Neural progenitor cell (in vitro differentiated cells): ENCODE measurements at regions not wholly inside any gene's neighbourhood (a gene's known extent, or its start where the extent isn't known, plus 50 kb on each side); places are given as distances from the start of the nearest gene placed in this dataset.
"Not testable (repeated sequence)": the region's sequence is repeated elsewhere in the genome, so short reads cannot be mapped to it uniquely, and the experiment has no call there.

Source experiments
- DNase-seq: peaks from one replicate; pipeline ENCODE4 v3.0.0-alpha.2; 2016; ENCODE audit warnings: low spot score
- H2AFZ ChIP-seq: fragments of 200-600 bp; sonication (generic); replicated peaks from 2 replicates; pipeline ENCODE4 v1.6.1; 2016; ENCODE audit warnings: antibody characterized with exemption
- H3F3A ChIP-seq: fragments of 200-600 bp; sonication (generic); 2 replicates; pipeline ENCODE4 v1.6.1; 2016; ENCODE audit warnings: antibody characterized with exemption, low read depth
- H3K27ac ChIP-seq: fragments of 200-600 bp; sonication (generic); 2 replicates; pipeline ENCODE4 v1.5.1; 2016; ENCODE audit warnings: mild to moderate bottlenecking
- H3K27me3 ChIP-seq: fragments of 200-600 bp; sonication (generic); 2 replicates; pipeline ENCODE4 v1.6.1; 2016; ENCODE audit warnings: mild to moderate bottlenecking, moderate library complexity
- H3K36me3 ChIP-seq: fragments of 200-600 bp; sonication (generic); 2 replicates; pipeline ENCODE4 v1.5.1; 2016
- H3K4me1 ChIP-seq: fragments of 200-600 bp; sonication (generic); 2 replicates; pipeline ENCODE4 v1.6.1; 2016; ENCODE audit warnings: mixed run types
- H3K4me2 ChIP-seq: fragments of 200-600 bp; sonication (generic); 2 replicates; pipeline ENCODE4 v1.6.1; 2016
- H3K4me3 ChIP-seq: fragments of 200-600 bp; sonication (generic); 2 replicates; pipeline ENCODE4 v1.5.1; 2016
- H3K79me2 ChIP-seq: fragments of 200-600 bp; sonication (generic); 2 replicates; pipeline ENCODE4 v1.6.1; 2016; ENCODE audit warnings: low read depth
- H3K9ac ChIP-seq: fragments of 200-600 bp; sonication (generic); 2 replicates; pipeline ENCODE4 v1.6.1; 2016
- H3K9me3 ChIP-seq: fragments of 200-600 bp; sonication (generic); 2 replicates; pipeline ENCODE4 v1.5.1; 2016; ENCODE audit warnings: low read depth
- H4K20me1 ChIP-seq: fragments of 200-600 bp; sonication (generic); 2 replicates; pipeline ENCODE4 v1.6.1; 2016; ENCODE audit warnings: low read depth
- H3K27ac Mint-ChIP-seq: 3 replicates; pipeline ENCODE4 v1.8.0; 2021; ENCODE audit warnings: mixed read lengths
- H3K27me3 Mint-ChIP-seq: 2 replicates; pipeline ENCODE4 v1.8.0; 2022; ENCODE audit warnings: low read depth, mild to moderate bottlenecking, inconsistent platforms, moderate library complexity, mixed read lengths; ENCODE audit not compliant: insufficient read depth
- H3K36me3 Mint-ChIP-seq: 3 replicates; pipeline ENCODE4 v1.8.0; 2021; ENCODE audit warnings: mixed read lengths
- H3K4me1 Mint-ChIP-seq: 3 replicates; pipeline ENCODE4 v1.8.0; 2021; ENCODE audit warnings: mixed read lengths
- H3K4me3 Mint-ChIP-seq: 3 replicates; pipeline ENCODE4 v1.8.0; 2021; ENCODE audit warnings: mild to moderate bottlenecking, moderate library complexity, mixed read lengths
- H3K9me3 Mint-ChIP-seq: 3 replicates; pipeline ENCODE4 v1.8.0; 2020; ENCODE audit warnings: mixed read lengths
- EZH2 ChIP-seq: fragments of 200-600 bp; sonication (generic); IDR thresholded peaks from 2 replicates; pipeline ENCODE4 v1.6.1; 2017; ENCODE audit warnings: antibody characterized with exemption, mild to moderate bottlenecking, moderate library complexity
- EZH2phosphoT487 ChIP-seq: fragments of 200-600 bp; sonication (generic); IDR thresholded peaks from 2 replicates; pipeline ENCODE4 v1.6.1; 2017; ENCODE audit warnings: antibody characterized with exemption
- TF ChIP-seq, protein P1 (sequence below): fragments of 200-600 bp; sonication (generic); IDR thresholded peaks from 2 replicates; pipeline ENCODE4 v1.5.1; 2017; ENCODE audit warnings: antibody characterized with exemption, mild to moderate bottlenecking

DNA sequence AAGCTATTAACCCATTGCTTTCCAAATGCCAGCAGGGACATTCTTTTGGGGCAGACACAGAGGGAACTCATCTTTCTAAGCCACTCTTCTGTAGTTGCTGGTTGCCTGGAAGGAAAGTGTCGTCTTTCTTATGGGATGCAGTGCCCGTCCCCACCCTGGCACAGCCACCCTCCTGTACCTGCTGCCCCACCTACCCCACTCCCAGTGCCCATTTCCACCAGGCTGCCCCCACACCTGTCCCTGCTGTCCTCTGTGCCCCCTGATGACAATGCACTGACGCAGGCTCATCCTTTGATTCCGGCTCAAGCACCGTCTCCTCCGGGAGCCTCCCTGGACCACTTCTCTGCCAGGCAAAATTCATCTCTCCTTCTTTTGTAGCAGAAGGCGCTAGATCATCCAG is 190.4 kb upstream of the CDH5 start:
- Histone ChIP-seq H3K9me3 (no peaks in the 10 kb centered on the region), H3K36me3 (no peaks in the 10 kb centered on the region), H3K79me2 (no peaks in the 10 kb centered on the region), H3K27me3 (no peaks in the 10 kb centered on the region), H4K20me1 (no peaks in the 10 kb centered on the region), H3F3A (peaks cover 5% of the 10 kb centered on the region), H3K9ac (no peak overlapping the region), H3K27ac (no peak overlapping the region), H3K4me3 (no peak overlapping the region), H3K4me1 (peaks cover 10% of the 10 kb centered on the region), H2AFZ (no peak overlapping the region), H3K4me2 (no peak overlapping the region)
- Mint-ChIP-seq H3K4me1 (peaks cover 15% of the 10 kb centered on the region), H3K4me3 (no peak overlapping the region), H3K9me3 (peaks cover 12% of the 10 kb centered on the region), H3K36me3 (peaks cover 2% of the 10 kb centered on the region), H3K27me3 (peaks cover 4% of the 10 kb centered on the region), H3K27ac (no peak overlapping the region)
- TF ChIP-seq EZH2 (no peak), EZH2phosphoT487 (no peak)
- TF ChIP-seq, protein P1, sequence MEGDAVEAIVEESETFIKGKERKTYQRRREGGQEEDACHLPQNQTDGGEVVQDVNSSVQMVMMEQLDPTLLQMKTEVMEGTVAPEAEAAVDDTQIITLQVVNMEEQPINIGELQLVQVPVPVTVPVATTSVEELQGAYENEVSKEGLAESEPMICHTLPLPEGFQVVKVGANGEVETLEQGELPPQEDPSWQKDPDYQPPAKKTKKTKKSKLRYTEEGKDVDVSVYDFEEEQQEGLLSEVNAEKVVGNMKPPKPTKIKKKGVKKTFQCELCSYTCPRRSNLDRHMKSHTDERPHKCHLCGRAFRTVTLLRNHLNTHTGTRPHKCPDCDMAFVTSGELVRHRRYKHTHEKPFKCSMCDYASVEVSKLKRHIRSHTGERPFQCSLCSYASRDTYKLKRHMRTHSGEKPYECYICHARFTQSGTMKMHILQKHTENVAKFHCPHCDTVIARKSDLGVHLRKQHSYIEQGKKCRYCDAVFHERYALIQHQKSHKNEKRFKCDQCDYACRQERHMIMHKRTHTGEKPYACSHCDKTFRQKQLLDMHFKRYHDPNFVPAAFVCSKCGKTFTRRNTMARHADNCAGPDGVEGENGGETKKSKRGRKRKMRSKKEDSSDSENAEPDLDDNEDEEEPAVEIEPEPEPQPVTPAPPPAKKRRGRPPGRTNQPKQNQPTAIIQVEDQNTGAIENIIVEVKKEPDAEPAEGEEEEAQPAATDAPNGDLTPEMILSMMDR: no peak
- DNase-seq: no peak

DNA sequence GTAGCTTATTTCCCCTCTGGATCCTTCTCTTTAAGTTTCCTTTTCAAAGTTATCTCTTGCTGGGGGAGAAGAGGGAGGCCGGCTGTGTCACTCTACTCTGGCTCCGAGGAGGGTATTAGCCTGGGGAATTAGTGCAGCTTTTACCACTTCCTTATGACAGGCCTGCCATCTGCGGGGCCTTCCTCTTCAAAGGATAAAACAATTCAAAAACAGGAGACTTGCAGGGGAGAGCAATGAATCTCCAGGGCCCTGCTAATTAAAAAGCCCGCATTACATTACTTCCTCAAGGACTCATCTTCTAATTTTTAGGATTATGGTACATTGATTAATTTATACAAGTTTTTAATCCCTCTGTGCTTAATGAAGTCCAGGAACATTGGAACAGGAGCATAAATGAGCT is 190.9 kb upstream of the CDH5 start:
- Mint-ChIP-seq H3K4me1 (peaks cover 15% of the 10 kb centered on the region), H3K4me3 (no peak overlapping the region), H3K27ac (no peak overlapping the region), H3K36me3 (peaks cover 2% of the 10 kb centered on the region), H3K27me3 (peaks cover 4% of the 10 kb centered on the region), H3K9me3 (peaks cover 12% of the 10 kb centered on the region)
- H3K9me3 ChIP-seq: no peaks in the 10 kb centered on the region
- peaks cover 10% of the 10 kb centered on the region for H3K4me1 ChIP-seq
- TF ChIP-seq EZH2 (no peak), EZH2phosphoT487 (no peak)
- TF ChIP-seq, protein P1: no peak
- no peaks in the 10 kb centered on the region for H3K79me2 ChIP-seq
- peaks cover 5% of the 10 kb centered on the region for H3F3A ChIP-seq
- peak; percentile 20 for DNase-seq
- H2AFZ ChIP-seq: no peak overlapping the region
- H3K9ac ChIP-seq: no peak overlapping the region
- H3K27me3 ChIP-seq: no peaks in the 10 kb centered on the region
- no peak overlapping the region for H3K4me3 ChIP-seq
- H3K27ac ChIP-seq: no peak overlapping the region
- no peak overlapping the region for H3K4me2 ChIP-seq
- H4K20me1 ChIP-seq: no peaks in the 10 kb centered on the region
- no peaks in the 10 kb centered on the region for H3K36me3 ChIP-seq

DNA sequence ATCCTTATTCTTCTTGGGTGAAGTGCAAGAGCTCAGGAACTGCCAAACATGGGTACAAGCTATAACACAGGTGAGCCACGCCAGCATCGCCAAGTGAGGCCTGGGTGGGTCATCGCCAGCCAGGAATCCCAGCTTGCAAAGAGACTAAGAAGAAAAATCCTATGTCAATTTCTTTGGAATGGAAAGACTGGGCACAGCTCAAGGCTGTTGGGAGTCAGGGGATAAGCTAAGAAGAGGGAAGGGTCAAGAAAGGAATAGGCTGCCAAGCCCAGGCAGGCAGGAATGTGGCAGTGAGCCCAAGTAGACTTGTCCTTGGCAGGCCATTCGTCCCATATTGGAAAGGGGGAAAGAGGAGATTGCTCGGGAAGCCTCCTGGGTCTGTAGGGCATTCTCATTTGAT is 191.4 kb upstream of the CDH5 start:
- DNase-seq: no peak
- H3K9me3 Mint-ChIP-seq: peaks cover 9% of the 10 kb centered on the region
- Histone ChIP-seq H3K4me1 (peaks cover 10% of the 10 kb centered on the region), H3K9ac (no peak overlapping the region), H3K27me3 (no peaks in the 10 kb centered on the region), H3K27ac (no peak overlapping the region), H2AFZ (no peak overlapping the region), H3K79me2 (no peaks in the 10 kb centered on the region), H3K36me3 (no peaks in the 10 kb centered on the region), H3K4me3 (no peak overlapping the region), H3F3A (peaks cover 5% of the 10 kb centered on the region), H4K20me1 (no peaks in the 10 kb centered on the region), H3K4me2 (no peak overlapping the region), H3K9me3 (no peaks in the 10 kb centered on the region)
- peaks cover 4% of the 10 kb centered on the region for H3K27me3 Mint-ChIP-seq
- H3K27ac Mint-ChIP-seq: peak overlapping the region; percentile 38
- TF ChIP-seq, protein P1: no peak
- TF ChIP-seq EZH2 (no peak), EZH2phosphoT487 (no peak)
- no peak overlapping the region for H3K4me3 Mint-ChIP-seq
- H3K36me3 Mint-ChIP-seq: peaks cover under 1% of the 10 kb centered on the region
- peaks cover 15% of the 10 kb centered on the region for H3K4me1 Mint-ChIP-seq

DNA sequence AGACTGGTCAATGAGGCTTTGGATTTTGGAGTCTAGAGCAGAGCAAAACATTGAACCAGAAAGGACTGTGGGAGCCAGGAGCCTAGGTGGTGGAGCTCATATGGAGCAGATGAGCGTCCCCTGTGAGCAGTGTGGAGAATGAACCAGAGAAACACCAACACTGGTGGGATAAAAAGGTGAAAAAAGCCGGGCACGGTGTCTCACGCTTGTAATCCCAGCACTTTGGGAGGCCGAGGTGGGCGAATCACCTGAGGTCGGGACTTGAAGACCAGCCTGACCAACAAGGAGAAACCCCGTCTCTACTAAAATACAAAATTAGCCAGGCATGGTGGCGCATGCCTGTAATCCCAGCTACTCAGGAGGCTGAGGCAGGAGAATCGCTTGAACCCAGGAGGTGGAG is 192.7 kb upstream of the CDH5 start:
- not testable (repeated sequence) for H3K4me3 Mint-ChIP-seq, H3K27me3 Mint-ChIP-seq, H3K4me2 ChIP-seq, H3K36me3 ChIP-seq, H3K9ac ChIP-seq, H4K20me1 ChIP-seq, H3K9me3 ChIP-seq, DNase-seq, H3F3A ChIP-seq, H3K27me3 ChIP-seq, H3K4me3 ChIP-seq, H3K36me3 Mint-ChIP-seq, H3K79me2 ChIP-seq, H3K9me3 Mint-ChIP-seq, H3K27ac ChIP-seq, H3K4me1 ChIP-seq, H2AFZ ChIP-seq, H3K27ac Mint-ChIP-seq
- H3K4me1 Mint-ChIP-seq: peaks cover 15% of the 10 kb centered on the region

DNA sequence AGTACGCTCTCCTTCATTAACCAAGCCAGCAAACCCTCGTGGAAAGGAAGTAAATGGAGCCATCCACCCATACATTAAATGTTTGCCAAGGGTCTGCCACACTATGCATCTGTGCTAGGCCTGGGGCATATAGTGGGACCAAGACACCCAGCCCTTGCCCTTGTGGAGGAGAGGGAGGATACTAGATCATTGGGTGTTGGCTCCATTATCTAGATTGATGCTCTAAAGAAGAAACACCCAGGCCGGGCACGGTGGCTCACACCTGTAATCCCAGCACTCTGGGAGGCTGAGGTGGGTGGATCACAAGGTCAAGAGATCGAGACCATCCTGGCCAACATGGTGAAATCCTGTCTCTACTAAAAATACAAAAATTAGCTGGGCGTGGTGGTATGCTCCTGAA is 193.3 kb upstream of the CDH5 start:
- H3K9me3 Mint-ChIP-seq, H3K36me3 Mint-ChIP-seq: not testable (repeated sequence)

More for the DNA sequence above, 193.3 kb upstream of the CDH5 start:
- H3K9ac ChIP-seq, H3K27ac ChIP-seq, H2AFZ ChIP-seq, H3K36me3 ChIP-seq, H3K27me3 Mint-ChIP-seq, H3K27ac Mint-ChIP-seq, H3F3A ChIP-seq, H3K4me1 ChIP-seq, H4K20me1 ChIP-seq, H3K4me3 ChIP-seq, DNase-seq, H3K4me3 Mint-ChIP-seq, H3K4me2 ChIP-seq, H3K79me2 ChIP-seq, H3K9me3 ChIP-seq, H3K27me3 ChIP-seq: not testable (repeated sequence)
- peaks cover 15% of the 10 kb centered on the region for H3K4me1 Mint-ChIP-seq
